ENCODE measurements at regions not wholly inside any gene's neighbourhood (a gene's known extent, or its start where the extent isn't known, plus 50 kb on each side); places are given as distances from the start of the nearest gene placed in this dataset.

DNA sequence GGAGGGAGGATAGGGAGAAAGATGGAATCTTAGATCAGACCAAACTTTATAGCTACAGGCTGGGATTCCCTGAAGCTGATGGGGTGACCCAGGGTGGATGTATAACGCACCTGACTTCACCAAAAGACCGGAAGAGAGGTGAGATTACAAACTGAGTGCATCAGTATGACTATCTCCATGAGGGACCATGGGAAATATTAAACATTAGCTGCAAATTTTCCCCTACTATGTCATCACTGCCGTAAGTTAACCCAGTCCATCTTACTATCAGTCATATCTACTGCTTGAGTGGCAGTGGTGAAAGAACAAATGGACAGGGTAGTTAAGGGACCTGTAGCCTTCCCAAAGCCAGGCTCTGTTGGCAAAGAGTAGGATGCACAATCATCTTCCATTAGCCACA lies 368.3 kb downstream of the EFNA5 start:
- Histone ChIP-seq H3K4me3 (no peak overlapping the region), H3K4me1 (no peaks in the 10 kb centered on the region), H3K27ac (no peak overlapping the region), H3K27me3 (no peaks in the 10 kb centered on the region), H3K36me3 (no peaks in the 10 kb centered on the region), H3K9me3 (no peaks in the 10 kb centered on the region)
- DNase-seq (no peak), ATAC-seq (no peak)
- intact Hi-C loops (cut with DNase I) = no loop called here
- TF ChIP-seq, protein P1, sequence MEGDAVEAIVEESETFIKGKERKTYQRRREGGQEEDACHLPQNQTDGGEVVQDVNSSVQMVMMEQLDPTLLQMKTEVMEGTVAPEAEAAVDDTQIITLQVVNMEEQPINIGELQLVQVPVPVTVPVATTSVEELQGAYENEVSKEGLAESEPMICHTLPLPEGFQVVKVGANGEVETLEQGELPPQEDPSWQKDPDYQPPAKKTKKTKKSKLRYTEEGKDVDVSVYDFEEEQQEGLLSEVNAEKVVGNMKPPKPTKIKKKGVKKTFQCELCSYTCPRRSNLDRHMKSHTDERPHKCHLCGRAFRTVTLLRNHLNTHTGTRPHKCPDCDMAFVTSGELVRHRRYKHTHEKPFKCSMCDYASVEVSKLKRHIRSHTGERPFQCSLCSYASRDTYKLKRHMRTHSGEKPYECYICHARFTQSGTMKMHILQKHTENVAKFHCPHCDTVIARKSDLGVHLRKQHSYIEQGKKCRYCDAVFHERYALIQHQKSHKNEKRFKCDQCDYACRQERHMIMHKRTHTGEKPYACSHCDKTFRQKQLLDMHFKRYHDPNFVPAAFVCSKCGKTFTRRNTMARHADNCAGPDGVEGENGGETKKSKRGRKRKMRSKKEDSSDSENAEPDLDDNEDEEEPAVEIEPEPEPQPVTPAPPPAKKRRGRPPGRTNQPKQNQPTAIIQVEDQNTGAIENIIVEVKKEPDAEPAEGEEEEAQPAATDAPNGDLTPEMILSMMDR (IDR thresholded peaks at IDR 0.05) = no peak

DNA sequence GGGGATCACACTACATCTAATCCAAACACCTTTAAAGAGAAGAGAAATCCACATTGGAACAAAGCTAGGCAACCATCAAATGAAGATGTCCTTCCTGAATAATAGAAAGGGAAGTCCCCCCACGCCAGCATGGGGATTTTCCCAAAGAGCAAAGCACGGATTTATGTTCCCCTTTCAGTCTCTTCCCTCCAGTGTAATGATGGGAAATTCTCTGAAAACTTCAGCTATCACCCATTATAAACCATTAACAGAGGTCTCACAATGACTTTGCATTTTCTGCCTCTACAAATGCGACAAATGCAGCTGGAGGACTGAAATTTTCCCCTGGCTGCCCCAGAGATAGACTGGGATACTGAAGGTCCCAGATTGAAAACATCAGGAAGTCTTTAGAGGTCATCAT lies 368.7 kb downstream of the EFNA5 start:
- ATAC-seq (no peak), DNase-seq (no peak)
- intact Hi-C loops (cut with DNase I) = no loop called here
- H3K27ac ChIP-seq = no peak overlapping the region
- no peaks in the 10 kb centered on the region for H3K9me3 ChIP-seq
- TF ChIP-seq, protein P1 (IDR thresholded peaks at IDR 0.05) = no peak
- H3K4me1 ChIP-seq = no peaks in the 10 kb centered on the region
- H3K27me3 ChIP-seq = no peaks in the 10 kb centered on the region
- H3K4me3 ChIP-seq = no peak overlapping the region
- no peaks in the 10 kb centered on the region for H3K36me3 ChIP-seq

DNA sequence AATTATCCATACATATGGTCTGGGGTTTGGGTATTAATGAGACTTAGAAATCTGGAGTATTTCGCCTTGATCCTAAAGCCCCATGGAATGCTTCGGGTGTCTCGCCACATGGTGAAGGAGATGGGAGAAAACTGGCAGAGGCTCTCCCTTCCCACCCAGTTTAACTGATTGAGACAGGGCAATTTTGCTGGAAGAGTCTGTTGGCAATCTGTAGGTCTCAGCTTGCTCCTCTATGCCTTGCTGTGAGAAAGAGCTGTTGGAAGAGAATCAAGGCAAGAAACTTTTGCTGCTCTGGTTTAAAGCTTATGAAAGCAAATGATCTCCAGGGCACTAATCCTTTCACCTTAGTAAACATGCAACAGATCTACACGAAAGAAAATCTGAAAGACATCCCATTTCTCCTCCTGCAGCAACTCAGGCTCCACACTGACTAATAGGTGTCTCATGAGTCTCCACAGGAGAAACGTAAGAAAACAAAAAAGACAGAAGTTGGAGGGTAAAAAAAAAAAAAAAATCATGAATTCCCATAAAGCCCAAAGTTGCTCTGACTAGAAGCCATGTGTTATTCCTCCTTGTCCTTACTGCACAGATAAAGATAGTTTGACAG lies 369.9 kb downstream of the EFNA5 start:
- intact Hi-C loops (cut with DNase I) = no loop called here
- no peak overlapping the region for H3K4me3 ChIP-seq
- no peak for ATAC-seq

DNA sequence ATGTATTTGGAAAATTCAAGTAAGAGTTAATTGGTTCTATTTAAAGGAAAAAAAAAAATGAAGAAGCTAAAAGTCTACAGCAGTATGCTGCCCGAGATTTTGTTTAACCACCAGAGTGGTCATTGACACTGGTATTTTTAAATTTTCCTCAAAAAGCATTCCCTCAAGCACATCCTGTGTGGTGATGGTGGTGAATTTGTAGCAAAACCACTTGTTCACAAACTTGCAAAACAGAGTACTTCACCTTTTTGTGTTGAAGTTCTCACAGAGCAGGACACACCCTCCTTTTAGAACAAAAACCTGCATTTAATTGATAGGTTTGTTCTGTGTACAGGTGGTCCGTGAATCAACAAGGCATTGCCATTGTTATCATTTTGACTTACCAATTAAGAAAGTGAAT lies 374.2 kb downstream of the EFNA5 start:
- Histone ChIP-seq H3K4me1 (peaks cover 7% of the 10 kb centered on the region), H3K36me3 (no peaks in the 10 kb centered on the region), H3K4me3 (no peak overlapping the region), H3K27ac (no peak overlapping the region), H3K9me3 (no peaks in the 10 kb centered on the region), H3K27me3 (no peaks in the 10 kb centered on the region)
- no peak for ATAC-seq
- TF ChIP-seq, protein P1 (IDR thresholded peaks at IDR 0.05) = no peak
- intact Hi-C loops (cut with DNase I) = no loop called here
- DNase-seq = no peak

More for the DNA sequence above, 369.9 kb downstream of the EFNA5 start:
- DNase-seq = no peak
- Histone ChIP-seq H3K4me1 (no peaks in the 10 kb centered on the region), H3K27me3 (no peaks in the 10 kb centered on the region), H3K36me3 (no peaks in the 10 kb centered on the region), H3K27ac (no peak overlapping the region), H3K9me3 (no peaks in the 10 kb centered on the region)
- TF ChIP-seq, protein P1 (IDR thresholded peaks at IDR 0.05) = no peak

DNA sequence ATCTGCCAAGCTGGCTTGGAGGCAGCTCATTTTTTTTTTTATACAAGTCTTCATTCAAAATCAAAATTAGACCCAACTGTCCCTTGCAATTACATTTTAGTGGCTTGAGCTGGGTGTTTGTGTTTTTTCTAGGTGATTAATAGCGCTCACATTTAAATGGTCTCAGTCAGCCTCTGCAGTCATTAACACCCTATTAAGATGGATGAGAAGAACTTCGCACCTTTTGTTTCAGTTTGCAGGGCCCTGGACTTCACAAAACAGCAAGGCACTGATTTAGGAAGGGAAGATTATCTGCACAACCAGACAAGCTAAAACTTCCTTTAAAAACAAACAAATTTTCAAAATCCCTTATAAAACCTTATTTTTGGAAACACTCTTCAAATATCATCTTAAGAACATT lies 374.8 kb downstream of the EFNA5 start:
- H3K36me3 ChIP-seq = no peaks in the 10 kb centered on the region
- H3K27ac ChIP-seq = no peak overlapping the region
- no peak for DNase-seq
- no peak overlapping the region for H3K4me3 ChIP-seq
- peaks cover 7% of the 10 kb centered on the region for H3K4me1 ChIP-seq
- TF ChIP-seq, protein P1 (IDR thresholded peaks at IDR 0.05) = no peak
- no peaks in the 10 kb centered on the region for H3K9me3 ChIP-seq
- intact Hi-C loops (cut with DNase I) = no loop called here
- H3K27me3 ChIP-seq = no peaks in the 10 kb centered on the region
- no peak for ATAC-seq

DNA sequence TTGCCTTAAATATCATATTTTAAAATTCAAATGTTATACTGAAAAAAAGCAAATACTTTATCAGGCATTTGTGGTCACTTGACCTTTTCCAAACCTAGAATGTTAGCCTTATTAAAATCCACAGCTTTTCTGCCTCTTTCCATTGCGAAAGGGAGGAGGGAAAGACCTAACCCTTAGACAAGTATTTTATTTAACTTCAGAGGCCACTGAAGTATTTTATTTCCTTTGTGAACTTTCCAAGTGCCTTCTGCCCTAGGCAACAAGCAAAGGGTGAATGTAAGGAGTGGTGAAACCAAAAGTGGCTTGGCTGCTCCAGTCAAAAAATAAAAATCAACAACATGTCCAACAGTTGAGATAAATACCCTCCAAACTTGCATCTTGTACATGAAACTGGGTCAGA lies 376.1 kb downstream of the EFNA5 start:
- peaks cover 7% of the 10 kb centered on the region for H3K4me1 ChIP-seq
- no peaks in the 10 kb centered on the region for H3K9me3 ChIP-seq
- H3K4me3 ChIP-seq = no peak overlapping the region
- TF ChIP-seq, protein P1 (IDR thresholded peaks at IDR 0.05) = no peak
- H3K27me3 ChIP-seq = no peaks in the 10 kb centered on the region
- intact Hi-C loops (cut with DNase I) = no loop called here
- H3K27ac ChIP-seq = no peak overlapping the region
- H3K36me3 ChIP-seq = no peaks in the 10 kb centered on the region
- DNase-seq (no peak), ATAC-seq (peak; percentile 45)
